ENCODE measurements at regions not wholly inside any gene's neighbourhood (a gene's known extent, or its start where the extent isn't known, plus 50 kb on each side); places are given as distances from the start of the nearest gene placed in this dataset.

DNA sequence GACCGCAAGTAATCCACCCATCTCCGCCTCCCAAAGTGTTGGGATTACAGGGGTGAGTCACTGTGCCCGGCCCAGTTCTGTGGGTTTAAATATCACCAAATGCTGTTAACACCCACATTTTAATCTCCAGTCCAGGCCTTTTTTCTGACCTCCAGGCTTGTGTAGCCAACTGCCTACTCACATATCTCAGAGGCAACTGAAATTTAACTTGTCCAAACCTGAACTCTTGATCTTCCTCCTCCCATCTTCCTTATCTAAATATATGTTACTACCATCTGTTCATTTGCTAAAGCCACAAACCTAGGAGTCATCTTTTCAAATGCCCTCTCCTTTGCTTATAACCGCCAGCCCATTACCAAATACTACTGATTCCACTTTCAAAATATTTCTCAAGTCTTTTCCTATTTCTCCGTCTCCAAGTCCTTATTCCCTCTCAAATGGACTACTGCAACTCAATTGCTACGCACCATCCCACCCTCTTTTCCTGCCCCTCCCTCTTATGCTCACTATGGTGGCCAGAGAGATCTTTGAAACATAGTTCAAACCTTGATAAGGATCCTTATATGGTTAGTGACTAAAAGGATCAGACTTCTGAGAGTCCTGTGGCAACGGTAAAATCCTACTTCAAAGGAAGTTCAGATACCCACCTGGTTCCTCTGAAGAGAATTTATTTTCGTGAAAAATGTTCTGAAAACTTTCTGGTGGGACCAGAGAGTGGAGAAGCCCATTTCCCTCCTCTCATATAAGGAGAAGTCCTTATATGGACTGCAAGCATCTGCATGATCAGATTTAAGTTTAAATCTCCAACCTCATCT lies 78.5 kb upstream of the CDC42BPA start:
- intact Hi-C loops (cut with DNase I): no loop called here
- DNase-seq (no peak), ATAC-seq (no peak)
- TF ChIP-seq, protein P1, sequence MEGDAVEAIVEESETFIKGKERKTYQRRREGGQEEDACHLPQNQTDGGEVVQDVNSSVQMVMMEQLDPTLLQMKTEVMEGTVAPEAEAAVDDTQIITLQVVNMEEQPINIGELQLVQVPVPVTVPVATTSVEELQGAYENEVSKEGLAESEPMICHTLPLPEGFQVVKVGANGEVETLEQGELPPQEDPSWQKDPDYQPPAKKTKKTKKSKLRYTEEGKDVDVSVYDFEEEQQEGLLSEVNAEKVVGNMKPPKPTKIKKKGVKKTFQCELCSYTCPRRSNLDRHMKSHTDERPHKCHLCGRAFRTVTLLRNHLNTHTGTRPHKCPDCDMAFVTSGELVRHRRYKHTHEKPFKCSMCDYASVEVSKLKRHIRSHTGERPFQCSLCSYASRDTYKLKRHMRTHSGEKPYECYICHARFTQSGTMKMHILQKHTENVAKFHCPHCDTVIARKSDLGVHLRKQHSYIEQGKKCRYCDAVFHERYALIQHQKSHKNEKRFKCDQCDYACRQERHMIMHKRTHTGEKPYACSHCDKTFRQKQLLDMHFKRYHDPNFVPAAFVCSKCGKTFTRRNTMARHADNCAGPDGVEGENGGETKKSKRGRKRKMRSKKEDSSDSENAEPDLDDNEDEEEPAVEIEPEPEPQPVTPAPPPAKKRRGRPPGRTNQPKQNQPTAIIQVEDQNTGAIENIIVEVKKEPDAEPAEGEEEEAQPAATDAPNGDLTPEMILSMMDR (IDR thresholded peaks at IDR 0.05): no peak
- Histone ChIP-seq H3K27me3 (no peaks in the 10 kb centered on the region), H3K4me1 (no peaks in the 10 kb centered on the region), H3K9me3 (no peaks in the 10 kb centered on the region), H3K36me3 (no peaks in the 10 kb centered on the region), H3K4me3 (no peak overlapping the region), H3K27ac (no peak overlapping the region)

DNA sequence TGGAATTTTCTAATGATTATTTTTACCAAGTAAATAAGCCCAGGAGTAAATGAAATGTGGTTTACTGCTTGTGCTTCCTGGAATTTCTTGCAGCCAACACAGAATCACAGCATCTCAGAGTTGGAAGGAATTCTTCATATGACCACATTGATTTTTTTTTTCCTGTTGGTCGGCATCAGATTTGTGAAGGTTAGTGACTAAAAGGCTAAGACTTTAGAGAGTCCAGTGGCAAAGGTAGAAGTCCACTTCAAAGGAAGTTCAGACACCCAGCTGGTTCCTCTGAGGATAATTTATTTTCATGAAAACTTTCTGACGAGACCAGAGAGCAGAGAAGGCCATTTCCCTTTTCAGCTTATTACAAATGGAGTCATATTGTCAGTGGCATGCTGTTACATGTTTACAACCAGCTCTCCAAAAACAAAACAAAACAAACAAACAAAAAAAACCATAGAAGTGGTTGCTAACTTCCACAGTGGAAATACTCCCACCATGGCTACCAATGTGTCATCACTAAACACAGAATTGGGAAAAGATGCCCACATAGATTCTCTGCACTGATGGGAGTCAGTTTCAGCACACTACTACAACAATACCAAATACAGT lies 77.2 kb upstream of the CDC42BPA start:
- Histone ChIP-seq H3K4me3 (no peak overlapping the region), H3K27me3 (no peaks in the 10 kb centered on the region), H3K27ac (no peak overlapping the region), H3K36me3 (no peaks in the 10 kb centered on the region), H3K4me1 (no peaks in the 10 kb centered on the region), H3K9me3 (no peaks in the 10 kb centered on the region)
- TF ChIP-seq, protein P1 (IDR thresholded peaks at IDR 0.05): no peak
- intact Hi-C loops (cut with DNase I): no loop called here
- ATAC-seq (no peak), DNase-seq (no peak)

DNA sequence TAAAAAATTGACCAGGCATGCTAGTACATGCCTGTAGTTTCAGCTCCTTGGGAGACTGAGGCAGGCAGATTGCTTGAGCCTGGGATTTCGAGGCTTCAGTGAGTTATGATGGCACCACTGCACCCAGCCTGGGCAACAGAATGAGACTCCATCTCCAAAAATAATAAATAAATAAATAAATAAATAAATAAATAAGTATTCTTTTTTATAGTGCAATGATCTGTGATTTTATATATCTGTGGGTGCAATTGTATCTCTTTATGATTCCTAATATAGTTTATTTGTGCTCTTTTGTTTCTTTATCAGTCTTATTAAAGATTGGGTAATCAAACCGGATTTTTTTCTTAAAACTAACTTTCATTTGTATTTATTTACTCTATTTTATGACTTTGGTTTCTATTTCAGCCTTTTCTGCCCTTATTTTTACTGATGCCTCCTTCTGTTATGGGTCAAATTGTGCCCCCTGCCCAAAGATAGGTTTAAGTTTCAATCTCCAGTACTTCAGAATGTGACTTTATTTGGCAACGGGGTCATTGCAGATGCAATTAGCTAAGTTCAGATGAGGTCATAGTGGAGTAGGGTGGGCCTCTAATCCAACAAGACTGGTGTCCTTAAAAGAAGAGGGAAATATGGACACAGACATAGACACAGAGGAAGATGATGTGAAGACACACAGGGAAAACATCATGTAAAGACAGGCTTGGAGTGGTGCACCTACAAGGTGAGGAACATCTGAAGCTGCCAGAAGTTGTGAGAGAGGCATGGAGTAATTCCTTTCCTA lies 74.9 kb upstream of the CDC42BPA start:
- H3K4me1 ChIP-seq: no peaks in the 10 kb centered on the region
- TF ChIP-seq, protein P1 (IDR thresholded peaks at IDR 0.05): no peak
- H3K27me3 ChIP-seq: no peaks in the 10 kb centered on the region
- H3K9me3 ChIP-seq: no peaks in the 10 kb centered on the region
- intact Hi-C loops (cut with DNase I): no loop called here
- no peaks in the 10 kb centered on the region for H3K36me3 ChIP-seq
- no peak for ATAC-seq
- DNase-seq: no peak
- H3K4me3 ChIP-seq: no peak overlapping the region
- H3K27ac ChIP-seq: no peak overlapping the region

DNA sequence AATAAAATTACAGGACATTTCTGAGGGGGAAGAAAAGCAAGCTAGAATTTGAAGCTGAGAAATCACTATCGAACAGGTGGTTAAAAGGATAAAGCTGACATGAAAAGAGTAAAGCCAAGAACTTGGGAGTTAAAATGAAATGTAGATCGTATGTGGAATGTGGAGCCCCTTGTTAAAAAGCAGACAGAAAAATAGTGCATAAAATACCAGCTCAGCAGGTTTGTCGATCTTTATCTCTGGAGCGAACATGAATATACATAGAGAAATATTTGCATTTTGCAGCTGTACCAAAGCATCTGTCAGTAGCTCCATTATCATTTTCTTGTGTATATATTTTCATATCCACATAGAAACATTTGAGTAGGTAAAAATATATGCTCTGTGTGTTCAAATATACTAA lies 73.6 kb upstream of the CDC42BPA start:
- no peaks in the 10 kb centered on the region for H3K36me3 ChIP-seq
- no peaks in the 10 kb centered on the region for H3K27me3 ChIP-seq
- H3K4me3 ChIP-seq: no peak overlapping the region
- no peaks in the 10 kb centered on the region for H3K4me1 ChIP-seq
- TF ChIP-seq, protein P1 (IDR thresholded peaks at IDR 0.05): no peak
- no peak overlapping the region for H3K27ac ChIP-seq
- intact Hi-C loops (cut with DNase I): no loop called here
- ATAC-seq (no peak), DNase-seq (no peak)
- H3K9me3 ChIP-seq: no peaks in the 10 kb centered on the region

- no peaks in the 10 kb centered on the region for H3K27me3 ChIP-seq
- no peak for ATAC-seq
- TF ChIP-seq, protein P1 (IDR thresholded peaks at IDR 0.05): no peak
- intact Hi-C loops (cut with DNase I): no loop called here
- no peaks in the 10 kb centered on the region for H3K4me1 ChIP-seq
- H3K36me3 ChIP-seq: no peaks in the 10 kb centered on the region
- no peak overlapping the region for H3K4me3 ChIP-seq
- H3K9me3 ChIP-seq: no peaks in the 10 kb centered on the region
- H3K27ac ChIP-seq: no peak overlapping the region
- no peak for DNase-seq
These were observed 72.9 kb upstream of the CDC42BPA start for GRCh38 chr1:227391211-227391610.

Measured in upper lobe of right lung (tissue), 1 donor.